SK-N-SH (cell line): ENCODE measurements at regions not wholly inside any gene's neighbourhood (a gene's known extent, or its start where the extent isn't known, plus 50 kb on each side); places are given as distances from the start of the nearest gene placed in this dataset.

Experiments
- CTCF ChIP-seq: fragments of 200-600 bp; sonication (generic); IDR thresholded peaks from 2 replicates; pipeline ENCODE4 v1.6.1; 2017; ENCODE audit warnings: antibody characterized with exemption, mild to moderate bottlenecking, moderate library complexity
- EZH2phosphoT487 ChIP-seq: fragments of 200-600 bp; sonication (generic); IDR thresholded peaks from 2 replicates; pipeline ENCODE4 v1.6.1; 2017; ENCODE audit warnings: low read depth, mixed run types, mild to moderate bottlenecking, antibody characterized with exemption, moderate library complexity, borderline replicate concordance
- GATA2 ChIP-seq: sonication (generic); formaldehyde crosslinking; IDR thresholded peaks from 2 replicates; pipeline ENCODE4 v1.5.0; 2020; ENCODE audit warnings: mild to moderate bottlenecking, missing genetic modification reagents
- MAX ChIP-seq: IDR thresholded peaks from 2 replicates; pipeline ENCODE4 v1.4.0; 2012; ENCODE audit warnings: low read depth
- TAF1 ChIP-seq: IDR thresholded peaks from 2 replicates; pipeline ENCODE4 v1.6.1; 2012; ENCODE audit warnings: low read depth, mild to moderate bottlenecking, low read length, moderate library complexity, borderline replicate concordance
- USF2 ChIP-seq: fragments of 150-350 bp; IDR thresholded peaks from 2 replicates; pipeline ENCODE4 v1.6.1; 2017; ENCODE audit warnings: antibody characterized with exemption, low read length, low read depth, borderline replicate concordance
- TF ChIP-seq, protein P1 (sequence below): IDR thresholded peaks from 2 replicates; pipeline ENCODE4; 2012

- no peak for TF ChIP-seq EZH2phosphoT487
- TF ChIP-seq MAX, result no peak
- TF ChIP-seq TAF1, result no peak
- TF ChIP-seq CTCF, result no peak
- TF ChIP-seq GATA2 (CRISPR knock-in tag), result no peak
- TF ChIP-seq, protein P1, sequence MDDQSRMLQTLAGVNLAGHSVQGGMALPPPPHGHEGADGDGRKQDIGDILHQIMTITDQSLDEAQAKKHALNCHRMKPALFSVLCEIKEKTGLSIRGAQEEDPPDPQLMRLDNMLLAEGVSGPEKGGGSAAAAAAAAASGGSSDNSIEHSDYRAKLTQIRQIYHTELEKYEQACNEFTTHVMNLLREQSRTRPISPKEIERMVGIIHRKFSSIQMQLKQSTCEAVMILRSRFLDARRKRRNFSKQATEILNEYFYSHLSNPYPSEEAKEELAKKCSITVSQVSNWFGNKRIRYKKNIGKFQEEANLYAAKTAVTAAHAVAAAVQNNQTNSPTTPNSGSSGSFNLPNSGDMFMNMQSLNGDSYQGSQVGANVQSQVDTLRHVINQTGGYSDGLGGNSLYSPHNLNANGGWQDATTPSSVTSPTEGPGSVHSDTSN, result no peak
- TF ChIP-seq USF2, result no peak
Observed at GRCh38 chr13:53494406-53494805, 465.8 kb downstream of the OLFM4 start.
